HCT116 (cell line): ENCODE measurements at regions not wholly inside any gene's neighbourhood (a gene's known extent, or its start where the extent isn't known, plus 50 kb on each side); places are given as distances from the start of the nearest gene placed in this dataset.

Experiments
- ATAC-seq: fragments of 200-7000 bp; cut with Tn5 transposase; 2 replicates; pipeline ENCODE4 v1.9.1; 2020; ENCODE audit warnings: mild to moderate bottlenecking, moderate library complexity
- BruUV-seq: library from RNA; stranded (reverse); fragments of 400-500 nt; replicated peaks from 2 replicates; lab custom pipeline; 2021; lab: Mats Ljungman, UMichigan
- CTCF ChIA-PET: fragments of 300-600 bp; sonication (Branson Sonifier 250); formaldehyde crosslinking; loops from one replicate; lab custom pipeline; 2021; ENCODE audit warnings: antibody characterized with exemption; lab: Charles Lee
- POLR2A ChIA-PET: fragments of 300-600, 350-600 bp; sonication (Branson Sonifier 250); formaldehyde crosslinking; loops from one replicate; lab custom pipeline; 2021; ENCODE audit warnings: antibody characterized with exemption; lab: Charles Lee
- RAD21 ChIA-PET, 2 experiments: fragments of 300-600 bp; sonication (Branson Sonifier 250); formaldehyde crosslinking; loops; one replicate each; lab custom pipeline; 2023; ENCODE audit warnings: low total read pairs in 2 of 2; ENCODE audit not compliant: uncharacterized antibody in 2 of 2, unreplicated experiment in 2 of 2, low non-redundant PET in 1 of 2; lab: Charles Lee
- DNase-seq: peaks from one replicate; pipeline ENCODE4 v3.0.0-alpha.2; 2010; ENCODE audit warnings: low read depth, low spot score
- H2AFZ ChIP-seq: fragments of 200-600 bp; shearing (Covaris generic), sonication (generic); 2 replicates; pipeline ENCODE4 v1.6.1; 2017; ENCODE audit warnings: low read depth, mixed run types, mixed read lengths, antibody characterized with exemption, low read length; ENCODE audit not compliant: poor library complexity, severe bottlenecking
- H3K27ac ChIP-seq: 2 replicates; pipeline ENCODE4 v1.5.1; 2012; ENCODE audit warnings: low read depth, low read length
- H3K27me3 ChIP-seq: fragments of 200-600 bp; sonication (generic); 2 replicates; pipeline ENCODE4 v1.6.1; 2016; ENCODE audit warnings: mixed run types, low read length, mixed read lengths; ENCODE audit not compliant: insufficient read depth
- H3K36me3 ChIP-seq, 2 experiments: fragments of 200-500 bp in 1 of 2; fragments of 200-600 bp in 1 of 2; sonication (Bioruptor generic) in 1 of 2; sonication (generic) in 1 of 2; 2 replicates each; pipeline versions ENCODE4 v1.5.1 to v1.6.1; 2014 to 2016; ENCODE audit warnings: low read length in 2 of 2, inconsistent platforms in 1 of 2, mixed read lengths in 1 of 2, mixed run types in 1 of 2; ENCODE audit not compliant: insufficient read depth in 2 of 2, control insufficient read depth in 1 of 2
- H3K4me1 ChIP-seq, 2 experiments: fragments of 200-600 bp in 1 of 2; sonication (generic) in 1 of 2; 2 replicates each; pipeline versions ENCODE4 v1.5.1 to v1.6.1; 2012 to 2017; ENCODE audit warnings: low read length in 2 of 2, inconsistent platforms in 1 of 2, mild to moderate bottlenecking in 1 of 2, mixed read lengths in 1 of 2, mixed run types in 1 of 2, moderate library complexity in 1 of 2; ENCODE audit not compliant: insufficient read depth in 2 of 2, control insufficient read depth in 1 of 2
- H3K4me2 ChIP-seq: fragments of 200-600 bp; sonication (generic); 2 replicates; pipeline ENCODE4 v1.6.1; 2017; ENCODE audit warnings: mixed run types, low read length, mixed read lengths
- H3K4me3 ChIP-seq, 2 experiments: fragments of 200-600 bp in 1 of 2; sonication (generic) in 1 of 2; replicated peaks in 1 of 2; 2 replicates each; pipeline ENCODE4 v1.5.1; 2011 to 2016; ENCODE audit warnings: low read length in 2 of 2, control low read depth in 1 of 2, low read depth in 1 of 2, mild to moderate bottlenecking in 1 of 2, mixed read lengths in 1 of 2, mixed run types in 1 of 2
- H3K79me2 ChIP-seq: fragments of 200-600 bp; sonication (generic); 2 replicates; pipeline ENCODE4 v1.6.1; 2017; ENCODE audit warnings: mild to moderate bottlenecking, mixed run types, low read length, moderate library complexity, mixed read lengths; ENCODE audit not compliant: insufficient read depth
- H3K9ac ChIP-seq: fragments of 200-600 bp; sonication (generic); 2 replicates; pipeline ENCODE4 v1.6.1; 2016; ENCODE audit warnings: low read length, mixed read lengths
- H3K9me2 ChIP-seq: fragments of 200-600 bp; sonication (generic), shearing (Covaris generic); 2 replicates; pipeline ENCODE4 v1.6.1; 2017; ENCODE audit warnings: mixed run types, mild to moderate bottlenecking, moderate library complexity; ENCODE audit not compliant: insufficient read depth
- H3K9me3 ChIP-seq, 2 experiments: fragments of 200-500 bp in 1 of 2; fragments of 200-600 bp in 1 of 2; sonication (Bioruptor generic) in 1 of 2; sonication (generic) in 1 of 2; 2 replicates each; pipeline ENCODE4 v1.6.1; 2014 to 2017; ENCODE audit warnings: low read length in 2 of 2, mixed read lengths in 2 of 2, inconsistent platforms in 1 of 2, low read depth in 1 of 2, mild to moderate bottlenecking in 1 of 2, mixed run types in 1 of 2, moderate library complexity in 1 of 2; ENCODE audit not compliant: control insufficient read depth in 1 of 2, insufficient read depth in 1 of 2
- H4K20me1 ChIP-seq: fragments of 200-600 bp; sonication (generic), shearing (Covaris generic); 2 replicates; pipeline ENCODE4 v1.6.1; 2017; ENCODE audit warnings: mixed run types, mild to moderate bottlenecking, moderate library complexity; ENCODE audit not compliant: insufficient read depth
- CBX3 ChIP-seq: IDR thresholded peaks from 2 replicates; pipeline ENCODE4 v1.6.1; 2012; ENCODE audit warnings: low read depth
- CEBPB ChIP-seq: IDR thresholded peaks from 2 replicates; pipeline ENCODE4 v1.6.1; 2012; ENCODE audit warnings: low read depth
- EZH2 ChIP-seq: fragments of 200-600 bp; sonication (generic); IDR thresholded peaks from 2 replicates; pipeline ENCODE4 v1.6.1; 2017; ENCODE audit warnings: antibody characterized with exemption, mixed run types
- FOSL1 ChIP-seq: IDR thresholded peaks from 2 replicates; pipeline ENCODE4 v1.6.1; 2012; ENCODE audit warnings: low read depth
- JUND ChIP-seq: IDR thresholded peaks from 2 replicates; pipeline ENCODE4 v1.6.1; 2012
- MAX ChIP-seq: IDR thresholded peaks from 2 replicates; pipeline ENCODE4 v1.6.1; 2012
- POLR2A ChIP-seq: IDR thresholded peaks from 2 replicates; pipeline ENCODE4 v1.7.0; 2011; ENCODE audit warnings: borderline replicate concordance; ENCODE audit not compliant: insufficient read depth, insufficient read length; ENCODE audit errors: extremely low read depth
- RAD21 ChIP-seq: IDR thresholded peaks from 2 replicates; pipeline ENCODE4 v1.6.1; 2012; ENCODE audit warnings: low read depth, mild to moderate bottlenecking
- REST ChIP-seq: IDR thresholded peaks from 2 replicates; pipeline ENCODE4 v1.6.1; 2012; ENCODE audit warnings: low read depth
- SIN3A ChIP-seq: IDR thresholded peaks from 2 replicates; pipeline ENCODE4 v1.6.1; 2012; ENCODE audit warnings: low read depth
- SRF ChIP-seq: IDR thresholded peaks from 2 replicates; pipeline ENCODE4 v1.6.1; 2012; ENCODE audit warnings: low read depth
- TCF7L2 ChIP-seq: IDR thresholded peaks from 2 replicates; pipeline ENCODE4 v1.7.0; 2011; ENCODE audit warnings: borderline replicate concordance, inconsistent platforms; ENCODE audit not compliant: insufficient read depth, insufficient read length; ENCODE audit errors: extremely low read depth
- YY1 ChIP-seq: IDR thresholded peaks from 2 replicates; pipeline ENCODE4 v1.6.1; 2011; ENCODE audit warnings: low read length, low read depth, moderate library complexity, mild to moderate bottlenecking; ENCODE audit not compliant: insufficient replicate concordance; ENCODE audit errors: extremely low read depth
- ZFX ChIP-seq: fragments of 450-650 bp; IDR thresholded peaks from 2 replicates; pipeline ENCODE4 v1.6.1; 2017
- ZNF274 ChIP-seq: fragments of 200-500 bp; sonication (Bioruptor generic); IDR thresholded peaks from 2 replicates; pipeline ENCODE4 v1.6.1; 2014; ENCODE audit warnings: mild to moderate bottlenecking, low read depth, low read length, inconsistent platforms
- intact Hi-C: fragments of 100-400 bp; cut with micrococcal nuclease; formaldehyde crosslinking; loops from 2 replicates; pipeline ENCODE4 v1.10.0; 2022

GRCh38 chr2:128371648-128372345 is 53.1 kb upstream of the HS6ST1 start:
- Histone ChIP-seq H3K4me1 (peaks cover 3 to 4% of the 10 kb centered on the region in 2 experiments; a peak in 3 of 4 replicates), H3K27me3 (no peaks in the 10 kb centered on the region), H3K9me3 (no peaks in the 10 kb centered on the region), H3K36me3 (no peaks in the 10 kb centered on the region), H3K4me2 (no peak overlapping the region), H3K4me3 (no peak overlapping the region), H3K9me2 (no peaks in the 10 kb centered on the region), H3K9ac (no peak overlapping the region), H4K20me1 (no peaks in the 10 kb centered on the region), H3K79me2 (no peaks in the 10 kb centered on the region), H3K27ac (no peak overlapping the region), H2AFZ (no peak overlapping the region)
- TF ChIP-seq EZH2 = no peak
- TF ChIP-seq CBX3 = no peak
- TF ChIP-seq RAD21 = no peak
- TF ChIP-seq TCF7L2 = no peak
- TF ChIP-seq SRF = no peak
- TF ChIP-seq POLR2A = no peak
- TF ChIP-seq ZFX = no peak
- TF ChIP-seq FOSL1 = no peak
- no peak for TF ChIP-seq REST
- TF ChIP-seq SIN3A = no peak
- TF ChIP-seq JUND = no peak
- TF ChIP-seq ZNF274 = no peak
- TF ChIP-seq YY1 = no peak
- no peak for TF ChIP-seq CEBPB
- TF ChIP-seq MAX = no peak
- intact Hi-C loops = no loop called here
- ATAC-seq = no peak
- RAD21 ChIA-PET = no interaction called here
- DNase-seq = no peak
- CTCF ChIA-PET = no interaction called here
- no TSS peak for BruUV-seq
- POLR2A ChIA-PET = no interaction called here
